NCI-H146 treated with DMSO at 0.1 percent for 48 hours (cell line): ENCODE measurements at regions not wholly inside any gene's neighbourhood (a gene's known extent, or its start where the extent isn't known, plus 50 kb on each side); places are given as distances from the start of the nearest gene placed in this dataset.
"Not testable (repeated sequence)": the region's sequence is repeated elsewhere in the genome, so short reads cannot be mapped to it uniquely, and the experiment has no call there.

Experiments used
- DNase-seq: peaks from one replicate; lab custom pipeline; 2025; ENCODE audit not compliant: unreplicated experiment; lab: John Stamatoyannopoulos, UW

DNA sequence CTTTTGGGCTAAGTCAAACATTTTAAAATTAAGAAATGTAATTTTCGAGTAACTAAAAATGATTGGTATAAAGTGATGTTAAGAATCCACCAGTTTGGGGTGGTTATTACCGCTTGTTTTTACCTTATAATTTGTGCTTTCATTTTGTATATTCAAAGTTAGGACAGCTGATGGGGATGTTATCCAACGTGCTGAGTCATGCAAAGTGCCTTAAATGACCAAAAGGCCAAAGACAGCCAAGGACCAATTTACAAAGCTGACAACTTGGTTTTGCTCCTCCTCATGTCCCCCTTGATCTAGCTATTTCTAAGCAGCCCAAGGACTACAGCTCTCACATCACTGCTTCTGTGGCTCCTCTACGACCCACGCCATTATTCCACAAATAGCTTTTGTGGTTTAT lies 181.4 kb upstream of the PCDH7 start:
- no peak for DNase-seq

GRCh38 chr4:30543057-30543456 lies 177.1 kb upstream of the PCDH7 start:
- DNase-seq = no peak

- no peak for DNase-seq
These were observed 167.0 kb upstream of the PCDH7 start for GRCh38 chr4:30553151-30553550.

- DNase-seq = no peak
These were observed 166.5 kb upstream of the PCDH7 start for GRCh38 chr4:30553706-30554105.

GRCh38 chr4:30555775-30556174 lies 164.4 kb upstream of the PCDH7 start:
- DNase-seq = no peak

GRCh38 chr4:30559481-30559880 lies 160.7 kb upstream of the PCDH7 start:
- no peak for DNase-seq

- DNase-seq = no peak
These were observed 133.3 kb upstream of the PCDH7 start for GRCh38 chr4:30586850-30587249.

DNA sequence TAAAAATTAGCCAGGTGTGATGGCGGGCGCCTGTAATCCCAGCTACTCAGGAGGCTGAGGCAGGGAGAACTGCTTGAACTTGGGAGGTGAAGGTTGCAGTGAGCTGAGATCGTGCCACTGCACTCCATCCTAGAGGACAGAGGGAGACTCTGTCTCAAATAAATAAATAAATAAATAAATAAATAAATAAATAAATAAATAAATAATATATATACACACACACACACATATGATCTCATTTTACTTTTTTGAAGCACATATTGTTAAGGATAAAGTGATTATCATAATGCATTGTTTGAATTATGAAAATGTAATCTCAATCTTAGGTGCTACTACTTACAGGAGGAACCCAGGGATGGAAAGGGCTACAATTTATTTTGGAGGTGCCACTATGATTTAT lies 130.5 kb upstream of the PCDH7 start:
- DNase-seq = not testable (repeated sequence)

GRCh38 chr4:30600246-30601017 lies 119.7 kb upstream of the PCDH7 start:
- no peak for DNase-seq

DNA sequence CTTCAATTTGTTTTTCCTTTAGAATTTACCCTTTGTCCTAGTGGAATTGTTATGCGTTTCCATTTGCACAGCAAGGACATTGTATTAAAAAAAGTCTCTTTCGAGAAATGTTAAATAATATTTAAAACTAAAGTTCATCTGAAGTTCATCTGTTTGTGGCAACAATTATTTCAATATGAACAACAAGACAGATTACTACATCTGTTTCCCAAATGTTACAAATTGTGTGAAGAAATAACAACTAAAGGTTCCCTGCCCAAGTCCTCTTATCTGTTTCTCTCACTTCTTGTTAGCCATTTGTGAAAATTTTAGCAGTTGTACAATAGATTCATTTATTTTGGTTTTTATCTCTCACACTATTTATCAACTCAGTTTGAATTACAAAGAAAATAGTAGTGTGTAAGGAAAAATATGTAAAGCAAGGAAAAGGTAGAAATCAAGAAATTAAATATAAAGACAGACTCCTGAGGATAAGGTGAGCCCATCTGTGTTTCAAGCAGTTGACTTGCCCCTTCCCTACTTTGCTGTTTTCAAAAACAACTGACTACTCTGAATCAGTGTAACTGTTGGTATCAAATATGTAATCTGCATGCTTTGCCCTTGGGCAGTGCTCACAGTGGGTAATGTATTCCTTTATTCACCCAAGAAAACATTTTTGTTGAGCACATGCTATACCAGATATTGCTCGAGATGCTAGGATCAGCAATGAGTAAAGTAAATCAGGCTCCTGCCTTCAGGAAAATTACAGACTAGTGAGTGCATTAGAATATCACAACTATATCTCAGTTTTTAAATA lies 118.9 kb upstream of the PCDH7 start:
- no peak for DNase-seq

GRCh38 chr4:30605616-30606190 lies 114.5 kb upstream of the PCDH7 start:
- DNase-seq = no peak

- no peak for DNase-seq
These were observed 109.8 kb upstream of the PCDH7 start for GRCh38 chr4:30610361-30610760.

DNA sequence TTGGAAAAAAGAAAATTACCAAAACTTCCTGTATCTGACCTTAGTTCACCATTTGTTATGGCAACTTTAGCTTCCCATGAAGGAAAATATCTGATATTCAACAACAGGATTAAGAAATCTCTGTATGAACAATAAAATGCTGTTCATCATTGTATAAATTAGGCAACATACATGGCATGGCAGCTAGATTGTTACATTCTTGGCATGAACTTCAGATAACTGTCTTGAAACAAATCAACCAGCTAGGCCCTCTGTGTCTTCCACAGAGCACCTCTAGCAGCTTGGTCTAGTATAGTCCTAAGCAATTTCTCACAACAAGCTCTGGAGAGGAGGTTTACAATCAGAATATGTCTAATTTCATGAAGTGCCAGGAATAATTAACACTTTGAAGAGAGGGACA lies 105.4 kb upstream of the PCDH7 start:
- no peak for DNase-seq

DNA sequence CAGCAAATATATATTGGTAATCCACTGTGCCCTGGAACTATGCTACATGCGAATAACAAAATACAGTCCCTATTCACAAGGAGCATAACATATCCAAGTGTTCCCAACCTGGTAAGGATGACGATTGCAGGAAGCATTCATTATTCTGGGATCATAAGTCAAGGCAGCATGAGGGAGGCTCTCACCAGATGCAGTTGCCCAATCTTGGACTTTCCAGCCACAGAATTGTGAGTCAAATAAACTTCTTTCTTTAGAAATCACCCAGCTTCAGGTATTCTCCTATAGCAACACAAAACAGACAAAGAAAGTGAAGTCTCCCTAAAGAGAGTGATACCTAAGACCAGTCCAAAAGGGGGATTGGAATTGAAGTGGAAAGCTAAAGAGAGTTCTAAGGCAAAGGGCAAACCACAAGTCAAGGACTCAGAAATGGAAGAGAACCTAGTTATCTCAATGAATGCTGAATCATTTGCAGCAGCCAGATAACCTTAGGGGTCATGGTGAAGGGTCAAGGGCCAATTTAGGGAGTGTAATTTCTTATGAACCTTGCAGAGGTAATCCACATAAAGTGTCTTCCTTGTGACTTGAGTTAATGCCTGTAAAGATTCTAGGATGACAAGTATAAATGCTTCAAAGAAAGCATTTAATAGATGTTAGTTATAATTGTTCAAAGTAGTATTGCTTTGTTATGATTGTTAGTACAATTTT lies 103.1 kb upstream of the PCDH7 start:
- DNase-seq = no peak

GRCh38 chr4:30617836-30618235 lies 102.3 kb upstream of the PCDH7 start:
- no peak for DNase-seq

DNA sequence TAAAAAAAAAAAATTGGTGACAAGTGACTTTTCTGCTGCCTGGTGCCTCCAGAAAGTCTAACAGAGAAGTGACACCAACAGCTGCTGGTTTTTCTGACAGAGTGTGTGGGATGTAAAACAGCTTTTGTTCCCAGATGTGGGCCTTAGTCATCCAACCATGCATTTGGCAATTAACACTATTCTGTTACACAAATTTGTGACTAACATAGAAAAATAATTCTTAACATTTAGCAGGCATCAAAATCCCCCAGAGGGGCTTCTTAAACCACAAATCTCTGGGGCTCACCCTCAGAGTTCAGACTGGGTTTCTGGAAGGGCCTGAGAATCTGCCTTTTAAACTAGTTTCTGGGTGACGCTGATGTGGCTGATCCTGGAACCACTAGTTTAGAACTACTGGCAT lies 100.5 kb upstream of the PCDH7 start:
- DNase-seq = no peak

DNA sequence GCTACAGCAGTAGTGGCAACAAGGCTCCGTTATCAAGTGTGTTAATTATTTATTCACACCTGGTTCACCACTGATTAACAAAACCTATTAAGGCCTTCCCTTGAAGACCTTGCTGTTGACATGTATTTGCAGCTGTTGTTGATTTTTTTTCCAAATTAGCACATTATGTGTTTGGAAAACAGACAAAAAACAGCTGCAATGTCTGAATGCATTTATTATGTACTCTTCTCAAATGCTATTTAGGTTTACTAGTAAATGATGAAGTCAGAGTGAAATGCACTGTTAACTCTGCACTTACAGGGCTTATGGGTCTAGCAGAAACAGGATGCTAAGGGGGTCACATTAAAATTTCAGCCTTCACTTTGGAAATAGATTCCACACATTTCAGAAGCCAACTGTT lies 99.5 kb upstream of the PCDH7 start:
- no peak for DNase-seq

DNA sequence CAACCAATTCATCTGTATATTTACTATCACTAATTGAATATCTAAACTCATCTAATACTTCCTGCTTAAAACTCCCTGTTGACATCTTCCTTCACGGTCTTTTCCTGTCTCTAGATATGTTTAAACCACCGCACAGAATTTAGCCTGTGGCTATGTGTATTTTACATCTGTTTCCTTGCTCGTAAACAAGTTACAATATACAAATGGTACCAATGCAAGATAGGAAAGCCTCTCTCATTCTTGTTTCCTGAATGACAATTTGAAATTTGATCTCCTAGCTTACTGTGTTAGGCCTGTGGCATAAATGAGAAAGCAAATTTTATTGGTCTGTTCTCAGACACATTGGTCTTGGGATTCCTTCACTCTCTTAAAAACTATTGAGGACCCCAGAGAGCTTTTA lies 89.7 kb upstream of the PCDH7 start:
- DNase-seq = no peak

DNA sequence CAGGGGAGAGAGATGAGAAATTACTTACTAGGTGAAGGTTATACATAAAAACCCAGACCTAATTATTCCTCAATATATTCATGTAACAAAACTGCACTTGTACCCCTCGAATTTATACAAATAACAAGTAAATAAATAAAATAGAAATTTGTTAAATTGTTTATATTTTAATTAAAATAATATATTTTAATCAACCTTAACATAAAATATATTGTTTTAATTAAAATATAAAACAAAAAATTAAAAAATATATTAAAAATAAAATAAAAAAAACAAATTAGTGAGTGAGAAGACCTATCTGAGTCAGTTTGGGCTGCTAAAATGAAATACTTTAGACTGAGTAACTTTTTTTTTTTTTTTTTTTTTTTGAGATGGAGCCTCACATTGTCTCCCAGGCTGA lies 87.4 kb upstream of the PCDH7 start:
- no peak for DNase-seq

GRCh38 chr4:30641345-30641744 lies 78.8 kb upstream of the PCDH7 start:
- no peak for DNase-seq

GRCh38 chr4:30642567-30642966 lies 77.6 kb upstream of the PCDH7 start:
- peak; percentile 19 for DNase-seq

DNA sequence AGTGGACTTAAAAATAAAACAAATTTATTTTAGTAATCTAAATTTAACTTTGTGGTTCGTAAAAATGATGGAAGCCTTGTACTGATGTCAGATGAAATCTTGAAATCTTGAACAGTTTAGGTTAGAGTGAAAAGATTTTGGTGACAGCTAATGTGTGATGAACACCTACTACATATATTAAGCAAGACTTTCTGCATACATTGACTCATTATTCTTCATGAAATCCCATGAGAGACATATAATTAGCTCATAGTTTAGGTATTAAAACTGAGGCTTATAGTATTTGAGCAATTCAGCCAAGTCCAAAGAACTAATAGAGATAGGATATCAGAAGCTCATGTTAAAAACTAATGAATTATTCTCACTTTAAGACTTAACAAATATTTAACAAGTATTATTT lies 66.9 kb upstream of the PCDH7 start:
- DNase-seq = no peak
